Body of pancreas (tissue), 4 donors: ENCODE measurements at regions not wholly inside any gene's neighbourhood (a gene's known extent, or its start where the extent isn't known, plus 50 kb on each side); places are given as distances from the start of the nearest gene placed in this dataset.

ENCODE experiments used
- ATAC-seq: fragments of 150-250 bp; one replicate; pipeline ENCODE4 v1.9.1; 2016
- DNase-seq, 4 donors: peaks; one replicate each; pipeline ENCODE4 v3.0.0-alpha.2; 2019
- H3K27ac ChIP-seq, 4 donors: fragments of 200-600 bp; sonication (generic); 1 replicate in 3 of 4; 2 replicates in 1 of 4; pipeline versions ENCODE4 v1.5.1 to v1.6.1; 2016 to 2019; ENCODE audit warnings: mild to moderate bottlenecking in 1 of 4, mixed read lengths in 1 of 4, moderate library complexity in 1 of 4
- H3K27me3 ChIP-seq, 2 donors: fragments of 200-600 bp; sonication (generic); one replicate each; pipeline ENCODE4 v1.6.0; 2016; ENCODE audit warnings: mild to moderate bottlenecking in 1 of 2
- H3K36me3 ChIP-seq, 2 donors: fragments of 200-600 bp; sonication (generic); replicated peaks in 1 of 2; 2 replicates each; pipeline ENCODE4 v1.5.1; 2016; ENCODE audit warnings: low read depth in 2 of 2; ENCODE audit not compliant: insufficient read depth in 1 of 2
- H3K4me1 ChIP-seq: fragments of 200-600 bp; sonication (generic); one replicate; pipeline ENCODE4 v1.6.0; 2016
- H3K4me3 ChIP-seq, 2 donors: fragments of 200-600 bp; sonication (generic); 1 replicate in 1 of 2; 2 replicates in 1 of 2; pipeline ENCODE4 v1.5.1; 2016 to 2019
- H3K9me3 ChIP-seq, 3 donors: fragments of 200-600 bp; sonication (generic); 1 replicate in 2 of 3; 2 replicates in 1 of 3; pipeline ENCODE4 v1.5.1; 2016
- CTCF ChIP-seq, 7 experiments: fragments of 450-650 bp in 4 of 7; fragments of 200-600 bp in 3 of 7; sonication (generic) in 3 of 7; IDR thresholded peaks; one replicate each; pipeline ENCODE4 v1.5.1; 2016 to 2019; ENCODE audit warnings: antibody characterized with exemption in 7 of 7
- POLR2A ChIP-seq, 3 donors: fragments of 450-650 bp; IDR thresholded peaks; one replicate each; pipeline ENCODE4 v1.6.1; 2016; ENCODE audit warnings: antibody characterized with exemption in 3 of 3, mild to moderate bottlenecking in 2 of 3
- WGBS, 2 donors: methylation state at CpG; one replicate each; pipeline ENCODE4 v1.1.5; 2017; 5-methylcytosine and 5-hydroxymethylcytosine counted together
- intact Hi-C: fragments of 100-400 bp; cut with DNase I; formaldehyde crosslinking; loops from one replicate; pipeline ENCODE4 v1.15.1; 2023

GRCh38 chr1:14039582-14040430 lies 339.8 kb downstream of the PRDM2 start:
- TF ChIP-seq POLR2A (IDR thresholded peaks at IDR 0.05) = no peak
- TF ChIP-seq CTCF (IDR thresholded peaks at IDR 0.05) = no peak
- Histone ChIP-seq H3K9me3 (no peaks in the 10 kb centered on the region), H3K4me1 (no peaks in the 10 kb centered on the region), H3K36me3 (no peaks in the 10 kb centered on the region), H3K4me3 (no peak overlapping the region), H3K27ac (no peak overlapping the region), H3K27me3 (no peaks in the 10 kb centered on the region)
- WGBS, 2 donors = 36 to 40% methylated on average over 11 of the region's 11 CpGs
- ATAC-seq (no peak), DNase-seq (no peak)
- intact Hi-C loops = no loop called here

GRCh38 chr1:14049965-14050364 lies 350.0 kb downstream of the PRDM2 start:
- intact Hi-C loops = no loop called here
- H3K36me3 ChIP-seq = no peaks in the 10 kb centered on the region
- 54 to 64% methylated on average over 4 of the region's 4 CpGs for WGBS, 2 donors

GRCh38 chr1:14055442-14056223 lies 355.6 kb downstream of the PRDM2 start:
- H3K27ac ChIP-seq = no peak overlapping the region
- ATAC-seq = no peak
- no peak for DNase-seq
- no peaks in the 10 kb centered on the region for H3K9me3 ChIP-seq
- TF ChIP-seq CTCF (IDR thresholded peaks at IDR 0.05) (no peak), POLR2A (IDR thresholded peaks at IDR 0.05) (no peak)
- H3K36me3 ChIP-seq = no peaks in the 10 kb centered on the region
- no peaks in the 10 kb centered on the region for H3K4me1 ChIP-seq
- intact Hi-C loops = no loop called here
- WGBS, 2 donors = 64 to 68% methylated on average over 4 of the region's 4 CpGs
- H3K27me3 ChIP-seq = no peaks in the 10 kb centered on the region
- no peak overlapping the region for H3K4me3 ChIP-seq

More at GRCh38 chr1:14049965-14050364, 350.0 kb downstream of the PRDM2 start:
- ATAC-seq (no peak), DNase-seq (no peak)
- TF ChIP-seq CTCF (IDR thresholded peaks at IDR 0.05) (no peak), POLR2A (IDR thresholded peaks at IDR 0.05) (no peak)
- Histone ChIP-seq H3K27ac (no peak overlapping the region), H3K9me3 (no peaks in the 10 kb centered on the region), H3K4me1 (no peaks in the 10 kb centered on the region), H3K4me3 (no peak overlapping the region), H3K27me3 (no peaks in the 10 kb centered on the region)

DNA sequence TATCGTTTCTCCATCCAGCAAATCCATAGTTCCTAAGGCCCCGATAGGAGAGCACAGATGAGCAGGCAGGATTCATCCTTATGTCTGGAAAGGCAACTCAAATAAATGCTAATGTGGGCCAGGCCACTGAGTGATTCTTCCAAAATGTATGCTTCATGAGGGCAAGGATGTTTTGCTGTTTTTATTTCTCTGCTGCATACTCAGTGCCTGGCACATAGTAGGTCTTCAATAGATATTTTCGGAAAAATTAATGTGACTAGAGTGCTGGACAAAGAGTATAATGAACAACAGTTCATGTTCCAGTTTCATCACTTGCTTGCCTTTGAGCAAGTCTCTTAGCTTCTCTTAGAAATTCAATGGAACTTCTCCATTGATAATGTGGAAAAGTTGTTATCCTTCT lies 357.7 kb downstream of the PRDM2 start:
- WGBS, 2 donors = 68 to 72% methylated on average over 3 of the region's 3 CpGs

More for the DNA sequence above, 357.7 kb downstream of the PRDM2 start:
- H3K4me1 ChIP-seq = no peaks in the 10 kb centered on the region
- no peak overlapping the region for H3K27ac ChIP-seq
- DNase-seq (no peak), ATAC-seq (no peak)
- no peaks in the 10 kb centered on the region for H3K27me3 ChIP-seq
- no peaks in the 10 kb centered on the region for H3K36me3 ChIP-seq
- no peaks in the 10 kb centered on the region for H3K9me3 ChIP-seq
- no peak overlapping the region for H3K4me3 ChIP-seq
- TF ChIP-seq CTCF (IDR thresholded peaks at IDR 0.05) (no peak), POLR2A (IDR thresholded peaks at IDR 0.05) (no peak)
- intact Hi-C loops = no loop called here
